Stomach (tissue), 4 donors: ENCODE measurements at regions not wholly inside any gene's neighbourhood (a gene's known extent, or its start where the extent isn't known, plus 50 kb on each side); places are given as distances from the start of the nearest gene placed in this dataset.

ENCODE experiments used
- CTCF ChIP-seq, 7 experiments: fragments of 450-650 bp in 4 of 7; fragments of 200-600 bp in 3 of 7; sonication (generic) in 3 of 7; IDR thresholded peaks; one replicate each; pipeline ENCODE4 v1.5.1; 2016 to 2019; ENCODE audit warnings: antibody characterized with exemption in 7 of 7, control low read depth in 2 of 7, mild to moderate bottlenecking in 1 of 7
- EP300 ChIP-seq: sonication (generic); formaldehyde crosslinking; IDR thresholded peaks from one replicate; pipeline ENCODE4 v1.6.1; 2017; ENCODE audit warnings: antibody characterized with exemption
- POLR2A ChIP-seq, 4 donors: fragments of 450-650 bp; IDR thresholded peaks; one replicate each; pipeline ENCODE4 v1.6.1; 2016; ENCODE audit warnings: antibody characterized with exemption in 4 of 4, control low read depth in 2 of 4, mild to moderate bottlenecking in 1 of 4, moderate library complexity in 1 of 4
- POLR2AphosphoS5 ChIP-seq, 3 donors: sonication (generic); formaldehyde crosslinking; IDR thresholded peaks; one replicate each; pipeline ENCODE4 v1.6.1; 2016; ENCODE audit warnings: antibody characterized with exemption in 3 of 3

GRCh38 chr17:73711916-73712315, 67.7 kb upstream of the SDK2 start:
- no peak for TF ChIP-seq EP300
- no peak for TF ChIP-seq CTCF (IDR thresholded peaks at IDR 0.05)
- TF ChIP-seq POLR2A (IDR thresholded peaks at IDR 0.05) = no peak
- TF ChIP-seq POLR2AphosphoS5 (IDR thresholded peaks at IDR 0.05) = no peak
